Loucy (cell line): ENCODE measurements at regions not wholly inside any gene's neighbourhood (a gene's known extent, or its start where the extent isn't known, plus 50 kb on each side); places are given as distances from the start of the nearest gene placed in this dataset.

ENCODE experiments used
- EZH2phosphoT487 ChIP-seq: fragments of 200-600 bp; IDR thresholded peaks from 2 replicates; pipeline ENCODE4 v1.6.1; 2018; ENCODE audit warnings: antibody characterized with exemption, mild to moderate bottlenecking, moderate library complexity, borderline replicate concordance
- TF ChIP-seq, protein P1 (sequence below): fragments of 200-600 bp; sonication (generic); conservative IDR thresholded peaks from 2 replicates; pipeline ENCODE4 v1.5.1; 2014; ENCODE audit warnings: mild to moderate bottlenecking, antibody characterized with exemption, low read length

DNA sequence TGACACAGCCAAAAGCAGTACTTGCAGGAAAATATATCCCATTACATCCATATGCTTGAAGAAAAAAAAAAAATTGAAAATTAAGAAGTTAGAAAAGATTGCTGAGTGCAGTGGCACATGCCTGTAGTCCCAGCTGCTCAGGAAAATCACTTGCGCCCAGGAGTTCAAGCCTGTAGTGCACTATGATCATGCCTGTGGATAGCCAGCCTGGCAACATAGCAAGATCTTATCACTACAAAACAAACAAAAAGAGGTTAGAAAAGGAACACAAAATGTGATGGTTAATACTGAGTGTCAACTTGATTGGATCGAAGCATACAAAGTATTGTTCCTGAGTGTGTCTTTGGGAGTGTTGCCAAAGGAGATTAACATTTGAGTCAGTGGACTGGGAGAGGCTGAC is 361.9 kb downstream of the NYAP2 start:
- TF ChIP-seq, protein P1, sequence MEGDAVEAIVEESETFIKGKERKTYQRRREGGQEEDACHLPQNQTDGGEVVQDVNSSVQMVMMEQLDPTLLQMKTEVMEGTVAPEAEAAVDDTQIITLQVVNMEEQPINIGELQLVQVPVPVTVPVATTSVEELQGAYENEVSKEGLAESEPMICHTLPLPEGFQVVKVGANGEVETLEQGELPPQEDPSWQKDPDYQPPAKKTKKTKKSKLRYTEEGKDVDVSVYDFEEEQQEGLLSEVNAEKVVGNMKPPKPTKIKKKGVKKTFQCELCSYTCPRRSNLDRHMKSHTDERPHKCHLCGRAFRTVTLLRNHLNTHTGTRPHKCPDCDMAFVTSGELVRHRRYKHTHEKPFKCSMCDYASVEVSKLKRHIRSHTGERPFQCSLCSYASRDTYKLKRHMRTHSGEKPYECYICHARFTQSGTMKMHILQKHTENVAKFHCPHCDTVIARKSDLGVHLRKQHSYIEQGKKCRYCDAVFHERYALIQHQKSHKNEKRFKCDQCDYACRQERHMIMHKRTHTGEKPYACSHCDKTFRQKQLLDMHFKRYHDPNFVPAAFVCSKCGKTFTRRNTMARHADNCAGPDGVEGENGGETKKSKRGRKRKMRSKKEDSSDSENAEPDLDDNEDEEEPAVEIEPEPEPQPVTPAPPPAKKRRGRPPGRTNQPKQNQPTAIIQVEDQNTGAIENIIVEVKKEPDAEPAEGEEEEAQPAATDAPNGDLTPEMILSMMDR: no peak
- TF ChIP-seq EZH2phosphoT487: no peak
